Natural killer cell treated with Interleukin-12 subunit alpha and Interleukin-12 subunit beta and Interleukin-15 and Interleukin-18, amount 100 ng/mL, for 72 hours (primary cell): ENCODE measurements at regions not wholly inside any gene's neighbourhood (a gene's known extent, or its start where the extent isn't known, plus 50 kb on each side); places are given as distances from the start of the nearest gene placed in this dataset.

ENCODE experiments used
- ATAC-seq, 2 donors: fragments of 150-1000 bp; cut with Tn5 transposase in 1 of 2; sonication (Bioruptor Pico), chemical (Tn5 transposase) in 1 of 2; 2 replicates each; pipeline ENCODE4 v1.10.0; 2021
- DNase-seq: peaks from one replicate; pipeline ENCODE4 v3.0.0; 2022; ENCODE audit warnings: low spot score
- H3K27ac Mint-ChIP-seq, 2 donors: 1 replicate in 1 of 2; 2 replicates in 1 of 2; pipeline ENCODE4 v1.8.0; 2022; ENCODE audit warnings: mixed read lengths in 2 of 2, mild to moderate bottlenecking in 1 of 2, moderate library complexity in 1 of 2
- H3K27me3 Mint-ChIP-seq, 2 donors: 1 replicate in 1 of 2; 2 replicates in 1 of 2; pipeline ENCODE4 v1.8.0; 2022; ENCODE audit warnings: mixed read lengths in 2 of 2
- H3K36me3 Mint-ChIP-seq: one replicate; pipeline ENCODE4 v1.8.0; 2022; ENCODE audit warnings: mixed read lengths
- H3K4me1 Mint-ChIP-seq, 2 donors: 1 replicate in 1 of 2; 2 replicates in 1 of 2; pipeline ENCODE4 v1.8.0; 2022; ENCODE audit warnings: low read depth in 2 of 2, mixed read lengths in 2 of 2, mild to moderate bottlenecking in 1 of 2
- H3K4me3 Mint-ChIP-seq: one replicate; pipeline ENCODE4 v1.8.0; 2022; ENCODE audit warnings: mixed read lengths
- H3K9me3 Mint-ChIP-seq: 2 replicates; pipeline ENCODE4 v1.8.0; 2022; ENCODE audit warnings: mixed read lengths

- Mint-ChIP-seq H3K27ac (peak overlapping the region in 1 of 2 donors; percentile 30), H3K4me1 (peaks cover 3 to 12% of the 10 kb centered on the region in 2 donors), H3K4me3 (no peak overlapping the region), H3K9me3 (no peaks in the 10 kb centered on the region), H3K27me3 (no peaks in the 10 kb centered on the region), H3K36me3 (no peaks in the 10 kb centered on the region)
- no peak for DNase-seq
- no peak for ATAC-seq
Measured at GRCh38 chr10:4006858-4007257, 221.8 kb upstream of the KLF6 start.

- Mint-ChIP-seq H3K4me1 (peaks cover 5 to 12% of the 10 kb centered on the region in 2 donors), H3K36me3 (peaks cover 4% of the 10 kb centered on the region), H3K4me3 (no peak overlapping the region), H3K27me3 (no peaks in the 10 kb centered on the region), H3K9me3 (no peaks in the 10 kb centered on the region), H3K27ac (peak overlapping the region in 1 of 2 donors; percentile 30)
- ATAC-seq = no peak
- no peak for DNase-seq
Measured at GRCh38 chr10:4006051-4006450, 221.0 kb upstream of the KLF6 start.

DNA sequence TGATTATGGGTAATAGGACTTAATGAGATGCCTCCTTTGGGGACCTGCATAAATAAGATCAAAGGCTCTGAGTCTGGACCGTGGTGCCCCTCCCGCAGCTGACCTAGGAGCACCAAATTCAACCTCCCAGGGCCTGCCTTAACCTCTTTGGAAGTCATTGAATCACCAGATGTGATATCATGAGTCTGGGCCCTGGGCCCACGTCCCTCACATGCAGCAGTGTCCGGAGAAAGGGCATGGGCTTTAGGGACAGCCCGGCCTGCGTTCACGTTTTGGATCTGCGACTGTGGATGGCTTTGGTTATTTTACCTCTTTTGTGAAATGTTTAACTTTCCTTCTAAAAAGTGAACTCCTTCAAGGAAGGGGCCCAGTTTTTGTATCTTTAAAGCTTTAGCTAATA lies 220.0 kb upstream of the KLF6 start:
- Mint-ChIP-seq H3K4me1 (peaks cover 2 to 12% of the 10 kb centered on the region in 2 donors), H3K9me3 (no peaks in the 10 kb centered on the region), H3K36me3 (peaks cover 12% of the 10 kb centered on the region), H3K4me3 (no peak overlapping the region), H3K27ac (peak overlapping the region in 1 of 2 donors; percentile 61), H3K27me3 (no peaks in the 10 kb centered on the region)
- no peak for DNase-seq
- no peak for ATAC-seq

- peaks cover 2 to 12% of the 10 kb centered on the region in 2 donors for H3K4me1 Mint-ChIP-seq
- no peak for DNase-seq
- no peaks in the 10 kb centered on the region for H3K9me3 Mint-ChIP-seq
- no peaks in the 10 kb centered on the region for H3K27me3 Mint-ChIP-seq
- no peak for ATAC-seq
- H3K4me3 Mint-ChIP-seq = no peak overlapping the region
- H3K36me3 Mint-ChIP-seq = peaks cover 14% of the 10 kb centered on the region
- peak overlapping the region in 1 of 2 donors; percentile 61 for H3K27ac Mint-ChIP-seq
Measured at GRCh38 chr10:4004144-4004543, 219.1 kb upstream of the KLF6 start.

DNA sequence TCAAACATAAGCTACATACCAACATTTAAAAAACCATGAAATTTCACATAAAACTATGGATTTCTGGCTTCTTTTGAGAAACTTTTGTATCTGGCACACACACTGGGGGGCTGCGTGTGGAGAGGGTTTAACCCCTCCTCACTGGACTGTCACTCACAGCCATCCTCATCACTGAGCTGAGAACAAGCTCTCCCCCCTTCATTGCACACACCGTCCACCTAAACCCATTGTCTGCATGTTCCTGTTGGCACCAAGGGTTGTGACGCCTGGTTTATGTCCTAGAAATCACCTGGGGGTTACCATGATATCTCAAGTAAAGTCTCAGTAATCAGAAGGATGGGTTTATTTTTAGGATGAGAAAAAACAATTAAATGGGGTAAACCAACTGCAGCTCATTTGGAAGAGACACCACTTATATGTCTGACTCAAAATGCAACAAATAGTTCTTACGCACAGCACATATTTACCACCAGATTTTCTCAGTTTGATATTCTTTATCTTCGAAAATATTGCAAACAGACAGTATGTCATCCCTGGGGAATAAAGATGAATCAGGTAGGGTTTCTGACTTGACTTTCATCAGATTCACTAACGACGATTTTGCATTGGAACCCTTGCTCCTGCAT lies 218.5 kb upstream of the KLF6 start:
- Mint-ChIP-seq H3K9me3 (no peaks in the 10 kb centered on the region), H3K27ac (peak overlapping the region in 1 of 2 donors; percentile 61), H3K4me3 (no peak overlapping the region), H3K27me3 (no peaks in the 10 kb centered on the region), H3K36me3 (peaks cover 18% of the 10 kb centered on the region), H3K4me1 (peaks cover 2 to 12% of the 10 kb centered on the region in 2 donors)
- ATAC-seq (no peak), DNase-seq (no peak)

DNA sequence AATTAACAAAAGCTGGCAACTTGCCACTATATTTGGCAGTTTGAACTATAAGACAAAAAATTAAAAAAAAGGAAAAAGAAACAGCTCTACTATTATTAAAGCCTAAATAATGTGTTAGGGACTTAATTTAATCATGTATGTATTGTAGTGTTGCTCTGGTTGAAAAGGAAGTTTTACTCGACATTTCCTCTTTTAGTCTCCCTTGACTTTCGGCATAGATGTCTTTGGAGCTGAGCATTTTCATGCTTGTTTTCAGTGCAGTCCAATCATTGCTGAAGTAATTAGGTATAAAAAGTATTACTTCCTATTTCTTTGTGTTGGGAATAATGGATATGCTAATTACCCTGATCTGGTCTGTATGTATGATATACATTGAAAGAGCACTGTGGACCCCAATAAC lies 216.8 kb upstream of the KLF6 start:
- no peaks in the 10 kb centered on the region for H3K27me3 Mint-ChIP-seq
- H3K36me3 Mint-ChIP-seq = peaks cover 18% of the 10 kb centered on the region
- DNase-seq = no peak
- H3K9me3 Mint-ChIP-seq = no peaks in the 10 kb centered on the region
- ATAC-seq = no peak
- no peak overlapping the region for H3K4me3 Mint-ChIP-seq
- peaks cover 2 to 12% of the 10 kb centered on the region in 2 donors for H3K4me1 Mint-ChIP-seq
- H3K27ac Mint-ChIP-seq = no peak overlapping the region

DNA sequence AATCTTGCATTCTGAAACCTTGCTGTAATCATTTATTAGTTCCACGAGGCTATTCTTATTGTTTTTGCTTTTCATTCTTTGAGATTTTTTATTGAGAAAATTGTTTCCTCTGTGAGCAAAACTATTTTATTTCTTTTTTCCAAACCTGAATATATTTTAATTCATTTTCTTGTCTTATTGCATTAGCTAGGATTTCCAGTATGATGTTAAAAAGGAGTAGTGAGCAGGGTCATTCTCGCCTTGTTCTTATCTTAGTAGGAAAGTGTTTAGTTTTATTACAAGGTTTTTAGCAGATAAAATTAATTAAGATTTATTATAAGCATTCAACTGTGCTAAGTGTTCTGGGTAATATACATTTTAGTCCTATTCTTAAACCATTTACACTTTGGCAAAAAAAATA lies 214.6 kb upstream of the KLF6 start:
- peaks cover 18% of the 10 kb centered on the region for H3K36me3 Mint-ChIP-seq
- H3K4me1 Mint-ChIP-seq = peaks cover 7 to 8% of the 10 kb centered on the region in 2 donors
- H3K27me3 Mint-ChIP-seq = no peaks in the 10 kb centered on the region
- H3K9me3 Mint-ChIP-seq = no peaks in the 10 kb centered on the region
- no peak overlapping the region for H3K4me3 Mint-ChIP-seq
- DNase-seq (no peak), ATAC-seq (no peak)
- no peak overlapping the region for H3K27ac Mint-ChIP-seq

DNA sequence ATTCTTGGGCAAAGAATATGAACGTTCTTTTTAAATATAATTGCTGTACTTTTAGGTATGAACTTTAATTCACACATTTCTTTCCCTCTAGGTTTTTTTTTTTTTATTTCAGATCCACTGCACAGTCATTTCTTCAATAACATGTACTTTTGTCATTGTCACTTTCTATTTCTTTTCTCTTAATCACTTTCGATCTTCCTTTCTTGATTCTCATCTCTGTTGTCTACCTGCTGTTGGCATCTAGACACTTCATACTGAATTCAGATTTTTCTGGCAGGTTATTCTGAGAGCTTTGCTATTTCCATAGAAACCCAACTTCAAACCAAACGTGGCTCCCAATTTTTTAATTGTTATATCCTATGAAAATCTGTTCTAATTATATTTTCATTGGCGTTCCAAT lies 211.7 kb upstream of the KLF6 start:
- ATAC-seq (no peak), DNase-seq (no peak)
- H3K27me3 Mint-ChIP-seq = no peaks in the 10 kb centered on the region

GRCh38 chr10:3995302-3996210 lies 210.5 kb upstream of the KLF6 start:
- no peak overlapping the region for H3K4me3 Mint-ChIP-seq
- H3K27me3 Mint-ChIP-seq = no peaks in the 10 kb centered on the region
- no peaks in the 10 kb centered on the region for H3K9me3 Mint-ChIP-seq
- H3K36me3 Mint-ChIP-seq = peaks cover 12% of the 10 kb centered on the region
- peak overlapping the region in 1 of 2 donors; percentile 69 for H3K27ac Mint-ChIP-seq
- ATAC-seq (no peak), DNase-seq (no peak)
- peaks cover 0 to 14% of the 10 kb centered on the region in 2 donors for H3K4me1 Mint-ChIP-seq

More for the DNA sequence above, 211.7 kb upstream of the KLF6 start:
- H3K36me3 Mint-ChIP-seq = peaks cover 18% of the 10 kb centered on the region
- no peak overlapping the region for H3K27ac Mint-ChIP-seq
- H3K9me3 Mint-ChIP-seq = no peaks in the 10 kb centered on the region
- H3K4me1 Mint-ChIP-seq = peaks cover 0 to 14% of the 10 kb centered on the region in 2 donors
- H3K4me3 Mint-ChIP-seq = no peak overlapping the region

DNA sequence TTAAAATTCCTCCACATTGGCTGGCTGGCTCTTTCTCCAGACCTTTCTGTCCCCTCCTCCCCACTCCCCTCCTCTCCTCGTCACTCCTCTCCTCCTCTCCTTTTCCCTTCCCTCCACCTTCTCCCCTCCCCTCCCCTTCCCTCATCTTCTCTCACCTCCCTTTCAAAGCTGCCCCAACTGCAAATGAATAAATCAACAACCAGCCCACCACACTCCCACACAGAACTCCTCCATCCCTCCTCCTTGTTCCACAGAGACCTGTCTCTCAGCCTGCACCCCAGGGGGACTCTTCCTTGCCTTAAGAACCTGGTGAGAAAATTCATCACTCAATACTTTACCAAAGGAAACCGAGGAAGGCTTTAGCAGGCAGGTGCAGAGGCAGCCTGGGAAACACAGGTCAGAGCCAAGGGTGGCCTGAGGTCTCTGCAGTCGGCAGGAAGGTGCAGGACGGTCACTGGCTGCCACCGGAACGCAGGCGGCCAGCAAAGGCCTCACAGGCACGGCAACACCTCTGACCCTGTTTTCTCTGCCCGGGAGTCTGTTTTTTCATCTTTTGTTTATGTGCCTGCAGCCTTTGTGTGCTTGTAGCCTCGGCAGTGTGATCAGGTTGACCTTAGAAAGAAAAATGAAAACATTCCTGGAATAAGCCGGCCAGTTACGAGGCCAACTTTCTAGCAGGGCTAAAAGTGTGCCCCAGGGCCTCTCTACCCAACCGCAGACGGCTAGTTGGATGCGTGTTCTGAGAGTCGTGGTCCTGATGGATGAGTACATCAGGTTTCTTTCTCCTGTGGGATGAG lies 207.6 kb upstream of the KLF6 start:
- Mint-ChIP-seq H3K36me3 (no peaks in the 10 kb centered on the region), H3K27ac (peak overlapping the region in 1 of 2 donors; percentile 71), H3K9me3 (no peaks in the 10 kb centered on the region), H3K4me1 (peaks cover 0 to 21% of the 10 kb centered on the region in 2 donors), H3K4me3 (no peak overlapping the region), H3K27me3 (no peaks in the 10 kb centered on the region)
- ATAC-seq (no peak), DNase-seq (no peak)

DNA sequence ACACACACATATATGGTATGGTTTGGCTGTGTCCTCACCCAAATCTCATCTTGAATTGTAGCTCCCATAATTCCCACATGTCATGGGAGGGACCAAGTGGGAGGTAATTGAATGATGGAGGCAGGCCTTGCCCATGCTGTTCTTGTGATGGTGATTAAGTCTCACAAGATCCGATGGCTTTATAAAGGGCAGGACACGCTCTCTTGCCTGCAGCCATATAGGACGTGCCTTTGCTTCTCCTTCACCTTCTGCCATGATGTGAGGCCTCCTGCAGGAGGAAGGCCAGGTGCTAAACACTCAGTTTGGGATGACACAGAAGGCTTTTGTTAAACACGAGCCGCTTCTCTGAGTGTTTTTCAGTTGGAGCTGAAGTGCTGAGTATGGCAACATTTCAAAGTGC lies 205.3 kb upstream of the KLF6 start:
- no peaks in the 10 kb centered on the region for H3K36me3 Mint-ChIP-seq
- peak overlapping the region in 1 of 2 donors; percentile 76 for H3K27ac Mint-ChIP-seq
- no peak overlapping the region for H3K4me3 Mint-ChIP-seq
- no peaks in the 10 kb centered on the region for H3K9me3 Mint-ChIP-seq
- no peaks in the 10 kb centered on the region for H3K27me3 Mint-ChIP-seq
- ATAC-seq (no peak), DNase-seq (no peak)
- peaks cover 0 to 18% of the 10 kb centered on the region in 2 donors for H3K4me1 Mint-ChIP-seq

GRCh38 chr10:3987143-3987974 lies 202.3 kb upstream of the KLF6 start:
- peaks cover 5% of the 10 kb centered on the region for H3K36me3 Mint-ChIP-seq
- ATAC-seq (no peak), DNase-seq (no peak)
- H3K27ac Mint-ChIP-seq = peak overlapping the region in 1 of 2 donors; percentile 4
- no peaks in the 10 kb centered on the region for H3K27me3 Mint-ChIP-seq
- H3K4me1 Mint-ChIP-seq = peaks cover 3 to 23% of the 10 kb centered on the region in 2 donors
- no peak overlapping the region for H3K4me3 Mint-ChIP-seq
- H3K9me3 Mint-ChIP-seq = no peaks in the 10 kb centered on the region
